ENCODE measurements at regions not wholly inside any gene's neighbourhood (a gene's known extent, or its start where the extent isn't known, plus 50 kb on each side); places are given as distances from the start of the nearest gene placed in this dataset.

DNA sequence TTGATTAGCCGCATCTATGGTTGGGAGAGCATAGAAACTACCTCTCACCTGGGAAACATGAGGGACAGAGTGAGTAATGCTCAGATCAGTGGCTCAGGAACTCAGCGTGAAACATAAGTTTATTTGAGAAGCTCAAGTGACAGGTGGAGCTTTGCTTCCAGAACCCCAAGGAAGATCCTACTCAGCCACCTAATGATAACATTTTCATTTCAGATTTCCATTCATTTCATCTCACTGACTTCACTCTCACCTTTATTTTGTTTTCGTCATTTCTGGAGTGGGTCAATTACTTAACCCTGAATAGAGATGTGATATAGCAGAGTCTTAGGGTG is 145.5 kb upstream of the DUSP10 start:
- no peak for TF ChIP-seq ZFX (IDR thresholded peaks at IDR 0.05)
- 0 out of 2 replicates have a peak, but pooled peaks have one; percentile 1 for TF ChIP-seq CTCF (conservative IDR thresholded peaks at IDR 0.05)
- H3K27ac ChIP-seq: peak overlapping the region; percentile 35

GRCh38 chr1:221886743-221887414 is 145.0 kb upstream of the DUSP10 start:
- TF ChIP-seq ZFX (IDR thresholded peaks at IDR 0.05): no peak
- TF ChIP-seq CTCF (conservative IDR thresholded peaks at IDR 0.05): 0 out of 2 replicates have a peak, but pooled peaks have one; percentile 5
- peak overlapping the region; percentile 35 for H3K27ac ChIP-seq

DNA sequence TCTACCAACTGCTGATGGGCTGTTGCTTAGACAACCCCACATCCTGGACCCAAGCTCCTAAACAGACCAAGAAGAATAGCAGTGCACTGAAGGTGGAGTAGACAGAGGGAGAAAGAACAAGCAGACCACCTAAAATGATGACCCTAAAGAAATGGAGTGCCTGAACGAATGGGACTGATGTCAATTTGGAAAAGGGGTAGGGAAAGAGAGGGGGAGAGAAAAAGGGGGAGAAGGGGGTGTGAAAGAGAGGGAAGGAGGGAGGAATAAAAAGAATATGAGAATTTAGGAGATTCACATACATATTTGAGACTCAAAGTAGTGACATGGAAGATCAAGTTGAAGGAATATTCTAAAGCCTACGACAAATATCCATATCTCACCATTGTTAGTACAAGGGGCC is 144.4 kb upstream of the DUSP10 start:
- no peak for TF ChIP-seq CTCF (conservative IDR thresholded peaks at IDR 0.05)
- TF ChIP-seq ZFX (IDR thresholded peaks at IDR 0.05): no peak
- peak overlapping the region; percentile 35; the same call in 1 of the 2 replicates for H3K27ac ChIP-seq

- H3K27ac ChIP-seq: no peak overlapping the region
- TF ChIP-seq ZFX (IDR thresholded peaks at IDR 0.05) (no peak), CTCF (conservative IDR thresholded peaks at IDR 0.05) (no peak)
These were observed 142.9 kb upstream of the DUSP10 start for GRCh38 chr1:221884821-221885220.

- no peak for TF ChIP-seq CTCF (conservative IDR thresholded peaks at IDR 0.05)
- no peak for TF ChIP-seq ZFX (IDR thresholded peaks at IDR 0.05)
- H3K27ac ChIP-seq: no peak overlapping the region
These were observed 140.1 kb upstream of the DUSP10 start for GRCh38 chr1:221881805-221882581.

GRCh38 chr1:221880182-221880581 is 138.3 kb upstream of the DUSP10 start:
- TF ChIP-seq ZFX (IDR thresholded peaks at IDR 0.05) (no peak), CTCF (conservative IDR thresholded peaks at IDR 0.05) (no peak)
- H3K27ac ChIP-seq: no peak overlapping the region

DNA sequence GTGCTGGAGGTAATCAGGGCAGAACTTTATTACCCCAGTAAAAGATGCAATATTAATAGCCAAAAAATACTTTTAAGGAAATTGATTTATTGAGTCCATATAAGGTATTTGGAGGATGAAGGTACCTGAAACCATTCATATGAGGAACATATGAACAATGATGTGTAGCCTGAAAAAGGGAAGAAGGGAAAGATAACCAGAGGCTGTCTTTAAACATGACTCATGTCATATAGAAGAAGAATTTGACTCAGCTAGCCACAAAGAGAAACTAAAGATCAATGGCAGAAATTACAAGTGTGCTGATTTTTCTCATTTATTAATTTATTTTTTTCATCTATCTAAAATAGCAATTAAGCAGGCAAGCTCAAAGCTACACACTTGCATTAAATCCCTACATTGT is 136.2 kb upstream of the DUSP10 start:
- no peak for TF ChIP-seq CTCF (conservative IDR thresholded peaks at IDR 0.05)
- H3K27ac ChIP-seq: no peak overlapping the region

Measured in C4-2B (cell line).